ENCODE measurements at regions not wholly inside any gene's neighbourhood (a gene's known extent, or its start where the extent isn't known, plus 50 kb on each side); places are given as distances from the start of the nearest gene placed in this dataset.
"Not testable (repeated sequence)": the region's sequence is repeated elsewhere in the genome, so short reads cannot be mapped to it uniquely, and the experiment has no call there.

DNA sequence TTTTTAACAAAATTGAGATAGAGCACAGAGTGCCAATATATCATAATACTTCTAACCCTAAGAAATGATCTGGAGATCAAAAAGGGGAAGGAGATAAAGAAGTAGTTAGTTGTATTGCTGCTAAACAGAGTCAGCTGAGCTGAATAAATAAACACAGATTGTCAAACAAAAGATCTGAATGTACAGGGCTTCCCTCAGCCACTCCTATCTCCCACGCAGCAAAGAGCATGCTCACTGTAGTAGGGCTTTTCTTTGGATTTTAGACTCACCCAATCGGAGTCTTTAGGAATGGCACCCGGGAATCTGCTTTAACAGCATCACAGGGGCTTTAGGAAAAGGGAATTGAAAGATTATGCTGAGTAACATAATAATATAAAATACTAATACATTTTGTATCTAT, 222.2 kb upstream of the STXBP5 start:
- TF ChIP-seq, protein P1, sequence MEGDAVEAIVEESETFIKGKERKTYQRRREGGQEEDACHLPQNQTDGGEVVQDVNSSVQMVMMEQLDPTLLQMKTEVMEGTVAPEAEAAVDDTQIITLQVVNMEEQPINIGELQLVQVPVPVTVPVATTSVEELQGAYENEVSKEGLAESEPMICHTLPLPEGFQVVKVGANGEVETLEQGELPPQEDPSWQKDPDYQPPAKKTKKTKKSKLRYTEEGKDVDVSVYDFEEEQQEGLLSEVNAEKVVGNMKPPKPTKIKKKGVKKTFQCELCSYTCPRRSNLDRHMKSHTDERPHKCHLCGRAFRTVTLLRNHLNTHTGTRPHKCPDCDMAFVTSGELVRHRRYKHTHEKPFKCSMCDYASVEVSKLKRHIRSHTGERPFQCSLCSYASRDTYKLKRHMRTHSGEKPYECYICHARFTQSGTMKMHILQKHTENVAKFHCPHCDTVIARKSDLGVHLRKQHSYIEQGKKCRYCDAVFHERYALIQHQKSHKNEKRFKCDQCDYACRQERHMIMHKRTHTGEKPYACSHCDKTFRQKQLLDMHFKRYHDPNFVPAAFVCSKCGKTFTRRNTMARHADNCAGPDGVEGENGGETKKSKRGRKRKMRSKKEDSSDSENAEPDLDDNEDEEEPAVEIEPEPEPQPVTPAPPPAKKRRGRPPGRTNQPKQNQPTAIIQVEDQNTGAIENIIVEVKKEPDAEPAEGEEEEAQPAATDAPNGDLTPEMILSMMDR (conservative IDR thresholded peaks at IDR 0.05): no peak
- H3K27ac ChIP-seq: peak overlapping the region; percentile 51

DNA sequence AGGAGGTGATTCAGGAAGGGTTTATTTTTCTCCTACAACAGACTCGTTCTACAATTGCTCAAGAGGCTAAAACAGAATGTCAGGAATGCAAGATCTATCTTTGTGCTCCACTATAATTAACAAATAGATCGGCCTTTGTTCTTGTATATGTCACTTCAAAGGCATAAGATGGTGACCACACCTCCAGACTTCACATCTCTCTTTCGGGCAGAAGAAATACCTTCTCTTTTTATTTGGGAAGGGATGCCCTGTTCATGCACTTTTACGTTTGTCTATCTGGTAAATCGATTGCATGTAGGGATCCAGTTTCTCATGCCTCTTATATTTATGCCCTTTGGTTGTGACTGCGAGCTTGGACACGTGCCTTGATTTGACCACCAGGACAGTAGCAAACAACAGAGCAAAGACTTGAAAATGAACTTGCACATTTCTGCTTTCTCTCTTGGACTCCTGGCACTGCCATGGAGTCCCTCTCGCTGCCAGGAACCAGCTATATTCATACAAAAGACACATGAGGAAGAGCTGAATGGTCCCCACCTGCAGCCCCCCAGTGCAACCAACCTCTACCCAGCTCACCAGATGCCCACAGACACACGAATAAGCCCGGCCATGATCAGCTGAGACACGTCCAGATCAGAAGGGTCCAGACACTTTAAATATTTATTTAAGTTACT, 219.8 kb upstream of the STXBP5 start:
- TF ChIP-seq, protein P1 (conservative IDR thresholded peaks at IDR 0.05): no peak
- H3K27ac ChIP-seq: peak overlapping the region; percentile 32

DNA sequence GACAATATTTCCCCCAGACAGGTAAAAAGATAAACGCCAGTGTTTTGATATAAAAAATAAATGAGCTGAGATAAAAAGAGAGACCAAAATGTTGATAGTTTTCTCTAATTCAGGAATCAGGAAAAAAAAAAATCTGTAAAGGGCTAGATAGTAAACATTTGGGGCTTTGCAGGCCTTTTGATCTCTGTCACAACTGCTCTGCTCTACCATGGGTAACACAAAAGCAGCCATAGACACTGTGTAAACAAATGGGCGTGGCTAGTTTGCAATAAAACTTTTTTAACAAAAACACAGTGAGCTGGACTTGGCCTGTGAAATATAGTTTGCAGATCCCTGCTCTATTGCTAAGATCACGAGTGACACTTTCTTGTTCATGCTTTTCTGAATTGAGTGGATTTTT, 219.1 kb upstream of the STXBP5 start:
- H3K27ac ChIP-seq: peak overlapping the region; percentile 32
- TF ChIP-seq, protein P1 (conservative IDR thresholded peaks at IDR 0.05): no peak

DNA sequence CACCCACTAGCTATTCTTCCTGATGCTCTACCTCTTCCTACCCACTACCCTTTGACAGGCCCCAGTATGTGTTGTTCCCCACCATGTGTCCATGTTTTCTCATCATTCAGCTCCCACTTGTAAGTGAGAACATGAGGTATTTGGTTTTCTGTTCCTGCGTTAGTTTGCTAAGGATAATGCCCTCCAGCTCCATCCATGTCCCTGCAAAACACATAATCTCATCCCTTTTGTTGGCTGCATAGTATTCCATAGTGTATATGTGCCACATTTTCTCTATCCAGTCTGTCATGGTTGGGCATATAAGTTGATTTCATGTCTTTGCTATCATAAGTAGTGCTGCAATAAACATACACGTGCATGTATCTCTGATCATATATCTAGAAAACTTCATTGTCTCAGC, 218.3 kb upstream of the STXBP5 start:
- 0 out of 2 replicates have a peak overlapping the region, but pooled peaks have one; percentile 32 for H3K27ac ChIP-seq
- TF ChIP-seq, protein P1 (conservative IDR thresholded peaks at IDR 0.05): no peak

DNA sequence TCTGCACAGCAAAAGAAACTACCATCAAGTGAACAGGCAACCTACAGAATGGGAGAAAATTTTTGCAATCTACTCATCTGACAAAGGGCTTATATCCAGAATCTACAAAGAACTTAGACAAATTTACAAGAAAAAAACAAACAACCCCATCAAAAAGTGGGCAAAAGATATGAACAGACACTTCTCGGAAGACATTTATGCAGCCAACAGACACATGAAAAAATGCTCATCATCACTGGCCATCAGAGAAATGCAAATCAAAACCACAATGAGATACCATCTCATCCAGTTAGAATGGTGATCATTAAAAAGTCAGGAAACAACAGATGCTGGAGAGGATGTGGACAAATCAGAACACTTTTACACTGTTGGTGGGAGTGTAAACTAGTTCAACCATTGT, 216.3 kb upstream of the STXBP5 start:
- H3K27ac ChIP-seq: not testable (repeated sequence)

DNA sequence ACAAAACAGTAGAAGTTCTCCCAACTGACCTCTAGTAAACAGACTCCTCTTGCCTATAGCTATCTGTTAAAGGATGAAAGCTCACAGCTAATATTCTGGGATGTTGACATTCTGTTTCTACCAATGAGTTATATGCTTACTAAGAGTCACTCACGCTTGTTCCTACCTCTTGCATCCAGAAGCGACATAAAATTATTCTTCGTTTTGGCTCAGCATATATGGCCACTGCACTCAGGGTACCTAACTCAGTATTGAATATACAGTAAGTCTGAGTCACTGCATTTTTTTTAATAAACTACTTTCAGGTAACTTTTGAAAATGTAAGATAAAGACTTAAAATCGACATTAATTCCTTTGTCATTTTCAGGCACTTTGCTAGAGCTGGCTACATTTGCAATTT, 214.4 kb upstream of the STXBP5 start:
- TF ChIP-seq, protein P1 (conservative IDR thresholded peaks at IDR 0.05): no peak
- no peak overlapping the region for H3K27ac ChIP-seq

DNA sequence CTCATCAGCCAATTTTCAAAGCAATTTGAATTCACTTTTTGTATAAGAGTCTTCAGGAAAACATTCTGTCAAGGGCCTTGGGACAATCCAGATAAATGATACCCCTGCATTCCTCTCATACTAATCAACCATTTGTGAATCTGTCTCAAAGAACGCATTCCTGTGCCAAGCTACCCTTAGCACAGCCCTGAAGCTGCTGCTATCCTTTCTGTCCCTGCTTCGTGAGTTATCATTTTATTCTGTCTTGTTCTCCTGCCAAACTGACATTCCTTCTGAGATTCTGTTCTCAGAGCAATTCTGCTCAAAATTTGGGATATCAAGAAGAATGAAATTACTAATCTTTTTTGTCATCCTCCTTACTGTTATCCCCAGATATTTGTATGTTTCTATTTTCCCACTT, 213.9 kb upstream of the STXBP5 start:
- TF ChIP-seq, protein P1 (conservative IDR thresholded peaks at IDR 0.05): no peak
- no peak overlapping the region for H3K27ac ChIP-seq

Measured in VCaP (cell line).